ENCODE measurements at regions not wholly inside any gene's neighbourhood (a gene's known extent, or its start where the extent isn't known, plus 50 kb on each side); places are given as distances from the start of the nearest gene placed in this dataset.

- in situ Hi-C loops (cut with MboI; ENCODE audit: low sequenced_read_pairs) = no loop called here
- POLR2A ChIA-PET (ENCODE audit: unreplicated experiment) = no interaction called here
Observed at GRCh38 chr9:17863924-17864323, 285.1 kb downstream of the SH3GL2 start.

More at GRCh38 chr9:17863924-17864323, 285.1 kb downstream of the SH3GL2 start:
- Histone ChIP-seq H2BK5ac (ENCODE audit: low read depth, low read length, poor library complexity, severe bottlenecking) (no peak overlapping the region), H2AK5ac (ENCODE audit: low read depth, low read length) (no peak overlapping the region), H2BK20ac (ENCODE audit: low read depth, low read length) (no peak overlapping the region), H3K23ac (ENCODE audit: low read depth, low read length) (no peak overlapping the region), H3K9me1 (ENCODE audit: insufficient read depth, low read length) (no peaks in the 10 kb centered on the region), H3K14ac (replicated peaks; ENCODE audit: low read depth, low read length) (no peak overlapping the region), H3K9ac (ENCODE audit: low read depth, low read length) (no peak overlapping the region), H4K8ac (ENCODE audit: low read depth in 2 of 2, low read length in 2 of 2) (no peak overlapping the region), H3K79me1 (ENCODE audit: low read depth in 1 of 2, low read length in 2 of 2) (no peaks in the 10 kb centered on the region), H3K27ac (ENCODE audit: insufficient read depth, low read length) (no peak overlapping the region), H3K4ac (ENCODE audit: low read depth, low read length) (no peak overlapping the region), H2AK9ac (replicated peaks; ENCODE audit: low read depth, low read length, poor library complexity) (no peak overlapping the region), H3K36me3 (ENCODE audit: control insufficient read depth, insufficient read depth, low read length) (no peaks in the 10 kb centered on the region), H3K56ac (ENCODE audit: extremely low read depth, insufficient read depth, low read length) (no peak overlapping the region), H4K20me1 (ENCODE audit: insufficient read depth, low read length) (no peaks in the 10 kb centered on the region), H3K4me1 (ENCODE audit: control insufficient read depth, insufficient read depth, low read length) (no peaks in the 10 kb centered on the region), H2BK15ac (ENCODE audit: low read depth, low read length) (no peak overlapping the region), H3K27me3 (ENCODE audit: control insufficient read depth, insufficient read depth, low read length) (no peaks in the 10 kb centered on the region), H2BK120ac (ENCODE audit: low read depth, low read length) (no peak overlapping the region), H4K91ac (ENCODE audit: insufficient read depth, low read depth, low read length) (no peak overlapping the region), H3K18ac (ENCODE audit: low read depth, low read length) (no peak overlapping the region), H3K9me3 (ENCODE audit: control insufficient read depth, insufficient read depth, low read length) (no peaks in the 10 kb centered on the region), H2AFZ (replicated peaks; ENCODE audit: low read length, poor library complexity) (no peak overlapping the region), H3K4me2 (ENCODE audit: low read depth, low read length) (no peak overlapping the region), H3K4me3 (ENCODE audit: insufficient read depth, low read depth, low read length) (no peak overlapping the region), H4K5ac (ENCODE audit: low read depth, low read length) (no peak overlapping the region)
- dilution Hi-C loops (cut with HindIII; ENCODE audit: low sequenced_read_pairs, unreplicated experiment) (no loop called here), intact Hi-C loops (cut with micrococcal nuclease) (no loop called here)
- CTCF ChIA-PET = no interaction called here
- DNase-seq (no peak), ATAC-seq (ENCODE audit: low read depth) (no peak)
- no TSS peak for BruUV-seq (replicated peaks)
- no peak for TF ChIP-seq RCOR1 (IDR thresholded peaks at IDR 0.05; ENCODE audit: insufficient replicate concordance, low read length)
- TF ChIP-seq ELK1 (IDR thresholded peaks at IDR 0.05; ENCODE audit: borderline replicate concordance, low read depth, low read length) = no peak
- TF ChIP-seq CEBPB (IDR thresholded peaks at IDR 0.05; ENCODE audit: low read depth, low read length) = no peak
- TF ChIP-seq MAZ (IDR thresholded peaks at IDR 0.05; ENCODE audit: borderline replicate concordance, low read depth, low read length) = no peak
